Endothelial cell of umbilical vein (primary cell): ENCODE measurements at regions not wholly inside any gene's neighbourhood (a gene's known extent, or its start where the extent isn't known, plus 50 kb on each side); places are given as distances from the start of the nearest gene placed in this dataset.

Source experiments
- BruUV-seq: library from RNA; stranded (reverse); fragments of 400-500 nt; replicated peaks from 2 replicates; lab custom pipeline; 2021; lab: Mats Ljungman, UMichigan
- CTCF ChIA-PET: fragments of 300-600, 350-600 bp; sonication (Branson Sonifier 250); formaldehyde crosslinking; loops from one replicate; lab custom pipeline; 2021; ENCODE audit warnings: antibody characterized with exemption, inconsistent platforms; lab: Charles Lee
- POLR2A ChIA-PET: fragments of 300-600, 350-600 bp; sonication (Branson Sonifier 250); formaldehyde crosslinking; loops from one replicate; lab custom pipeline; 2021; ENCODE audit warnings: antibody characterized with exemption, inconsistent platforms; lab: Charles Lee
- DNase-seq: peaks from one replicate; pipeline ENCODE4 v3.0.0-alpha.2; 2011; ENCODE audit warnings: low read depth, low spot score
- FAIRE-seq: peaks from 2 replicates; lab custom pipeline; 2011; peaks lifted over from hg19 to GRCh38; lab: Jason Lieb, UNC
- H2AFZ ChIP-seq: 2 replicates; pipeline ENCODE4 v1.6.0; 2012; ENCODE audit warnings: low read depth, low read length, control low read depth, inconsistent platforms
- H3K27ac ChIP-seq: 2 replicates; pipeline ENCODE4 v1.5.1; 2011; ENCODE audit warnings: low read depth, mild to moderate bottlenecking, control low read depth, low read length, moderate library complexity; ENCODE audit not compliant: insufficient read depth
- H3K27me3 ChIP-seq, 2 experiments: 2 replicates each; pipeline versions ENCODE4 v1.6.0 to v1.6.1; 2011; ENCODE audit warnings: low read length in 2 of 2, mixed read lengths in 1 of 2; ENCODE audit not compliant: control insufficient read depth in 2 of 2, insufficient read depth in 2 of 2
- H3K36me3 ChIP-seq, 2 experiments: 2 replicates in 1 of 2; 3 replicates in 1 of 2; pipeline ENCODE4 v1.5.1; 2011; ENCODE audit warnings: low read length in 2 of 2, mild to moderate bottlenecking in 1 of 2, moderate library complexity in 1 of 2; ENCODE audit not compliant: control insufficient read depth in 2 of 2, insufficient read depth in 2 of 2; ENCODE audit errors: extremely low read depth in 1 of 2
- H3K4me1 ChIP-seq: 3 replicates; pipeline ENCODE4 v1.5.1; 2011; ENCODE audit warnings: mild to moderate bottlenecking, low read length; ENCODE audit not compliant: control insufficient read depth, insufficient read depth; ENCODE audit errors: extremely low read depth
- H3K4me2 ChIP-seq: 2 replicates; pipeline ENCODE4 v1.6.1; 2011; ENCODE audit warnings: low read length, control low read depth, mixed read lengths; ENCODE audit not compliant: insufficient read depth
- H3K4me3 ChIP-seq, 3 experiments: fragments of 200-600 bp in 1 of 3; sonication (generic), shearing (Covaris generic) in 1 of 3; replicated peaks in 1 of 3; 2 replicates each; pipeline ENCODE4 v1.5.1; 2011 to 2016; ENCODE audit warnings: control low read depth in 3 of 3, low read length in 3 of 3, mild to moderate bottlenecking in 2 of 3, inconsistent platforms in 1 of 3, low read depth in 1 of 3, moderate library complexity in 1 of 3; ENCODE audit not compliant: insufficient read depth in 1 of 3
- H3K79me2 ChIP-seq: 2 replicates; pipeline ENCODE4 v1.6.0; 2012; ENCODE audit warnings: low read length, inconsistent platforms; ENCODE audit not compliant: control insufficient read depth, insufficient read depth
- H3K9ac ChIP-seq: replicated peaks from 2 replicates; pipeline ENCODE3; 2011; ENCODE audit warnings: low read length, control low read depth; ENCODE audit not compliant: insufficient read depth; ENCODE audit errors: extremely low read depth
- H3K9me1 ChIP-seq: replicated peaks from 3 replicates; pipeline ENCODE4 v1.6.0; 2011; ENCODE audit warnings: mild to moderate bottlenecking, low read length; ENCODE audit not compliant: control insufficient read depth, insufficient read depth; ENCODE audit errors: extremely low read depth
- H3K9me3 ChIP-seq: replicated peaks from 2 replicates; pipeline ENCODE4 v1.5.1; 2012; ENCODE audit warnings: low read length, inconsistent platforms; ENCODE audit not compliant: control insufficient read depth, insufficient read depth
- H4K20me1 ChIP-seq: replicated peaks from 2 replicates; pipeline ENCODE3; 2011; ENCODE audit warnings: mild to moderate bottlenecking, low read length; ENCODE audit not compliant: control insufficient read depth, insufficient read depth; ENCODE audit errors: extremely low read depth
- EZH2 ChIP-seq: IDR thresholded peaks from 2 replicates; pipeline ENCODE4 v1.6.1; 2012; ENCODE audit warnings: borderline replicate concordance, low read depth, mild to moderate bottlenecking, moderate library complexity, low read length, inconsistent platforms; ENCODE audit not compliant: severe bottlenecking
- FOS ChIP-seq: IDR thresholded peaks from 2 replicates; pipeline ENCODE4 v1.6.1; 2011; ENCODE audit warnings: mild to moderate bottlenecking, low read length, moderate library complexity, borderline replicate concordance; ENCODE audit not compliant: insufficient read depth
- GATA2 ChIP-seq: IDR thresholded peaks from 2 replicates; pipeline ENCODE4 v1.7.0; 2011; ENCODE audit warnings: low read depth, mild to moderate bottlenecking, moderate library complexity, mixed read lengths, low read length; ENCODE audit not compliant: insufficient read length, insufficient read depth
- JUN ChIP-seq: IDR thresholded peaks from 2 replicates; pipeline ENCODE4 v1.6.1; 2011; ENCODE audit warnings: borderline replicate concordance, low read depth; ENCODE audit not compliant: insufficient read length, insufficient read depth
- POLR2AphosphoS5 ChIP-seq: IDR thresholded peaks from 2 replicates; pipeline ENCODE4 v1.6.1; 2012; ENCODE audit warnings: low read depth, mild to moderate bottlenecking, control low read depth, low read length, moderate library complexity; ENCODE audit not compliant: insufficient read depth
- dilution Hi-C: fragments of 300-500 bp; cut with MboI; formaldehyde crosslinking; loops from one replicate; pipeline ENCODE4 v1.15.0; 2019; ENCODE audit warnings: low sequenced_read_pairs; ENCODE audit not compliant: extremely low pct_ligation_motif_present
- intact Hi-C: fragments of 100-400 bp; cut with micrococcal nuclease; formaldehyde crosslinking; loops from one replicate; pipeline ENCODE4 v1.10.0; 2022
- TF ChIP-seq, protein P1 (sequence below): IDR thresholded peaks from 2 replicates; pipeline ENCODE4 v1.6.1; 2011; ENCODE audit not compliant: insufficient read depth, insufficient read length
- TF ChIP-seq, protein P2 (sequence below), 2 donors: IDR thresholded peaks; 1 replicate in 1 of 2; 2 replicates in 1 of 2; pipeline ENCODE4 v1.5.1; 2011; ENCODE audit warnings: low read length in 2 of 2, mild to moderate bottlenecking in 2 of 2, moderate library complexity in 2 of 2, control low read depth in 1 of 2, inconsistent platforms in 1 of 2, low read depth in 1 of 2; ENCODE audit not compliant: insufficient read depth in 1 of 2; ENCODE audit errors: extremely low read depth in 1 of 2

DNA sequence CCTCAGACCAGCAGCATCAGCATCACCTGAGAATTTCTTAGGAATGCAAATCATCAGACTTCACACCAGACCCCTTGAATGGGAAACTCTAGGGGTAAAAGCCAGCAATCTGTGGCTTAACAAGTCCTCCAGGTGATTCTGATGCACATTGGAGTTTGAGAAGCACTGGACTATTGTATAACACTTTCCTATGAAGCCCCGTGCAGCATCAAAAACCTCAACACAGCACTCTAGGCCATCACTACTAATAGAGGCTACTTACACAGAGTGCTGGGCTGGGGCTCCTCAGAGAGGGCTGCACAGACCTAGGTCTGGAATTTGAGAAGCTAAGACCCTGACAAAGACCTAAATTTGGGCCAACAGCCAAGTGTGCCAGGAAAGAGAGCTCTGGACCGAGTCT lies 95.7 kb upstream of the ARAP3 start:
- H3K9ac ChIP-seq, result no peak overlapping the region
- H3K4me2 ChIP-seq, result no peak overlapping the region
- no peak for TF ChIP-seq POLR2AphosphoS5
- TF ChIP-seq, protein P1, sequence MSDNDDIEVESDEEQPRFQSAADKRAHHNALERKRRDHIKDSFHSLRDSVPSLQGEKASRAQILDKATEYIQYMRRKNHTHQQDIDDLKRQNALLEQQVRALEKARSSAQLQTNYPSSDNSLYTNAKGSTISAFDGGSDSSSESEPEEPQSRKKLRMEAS, result no peak
- TF ChIP-seq GATA2, result no peak
- TF ChIP-seq EZH2, result no peak
- TF ChIP-seq, protein P2, sequence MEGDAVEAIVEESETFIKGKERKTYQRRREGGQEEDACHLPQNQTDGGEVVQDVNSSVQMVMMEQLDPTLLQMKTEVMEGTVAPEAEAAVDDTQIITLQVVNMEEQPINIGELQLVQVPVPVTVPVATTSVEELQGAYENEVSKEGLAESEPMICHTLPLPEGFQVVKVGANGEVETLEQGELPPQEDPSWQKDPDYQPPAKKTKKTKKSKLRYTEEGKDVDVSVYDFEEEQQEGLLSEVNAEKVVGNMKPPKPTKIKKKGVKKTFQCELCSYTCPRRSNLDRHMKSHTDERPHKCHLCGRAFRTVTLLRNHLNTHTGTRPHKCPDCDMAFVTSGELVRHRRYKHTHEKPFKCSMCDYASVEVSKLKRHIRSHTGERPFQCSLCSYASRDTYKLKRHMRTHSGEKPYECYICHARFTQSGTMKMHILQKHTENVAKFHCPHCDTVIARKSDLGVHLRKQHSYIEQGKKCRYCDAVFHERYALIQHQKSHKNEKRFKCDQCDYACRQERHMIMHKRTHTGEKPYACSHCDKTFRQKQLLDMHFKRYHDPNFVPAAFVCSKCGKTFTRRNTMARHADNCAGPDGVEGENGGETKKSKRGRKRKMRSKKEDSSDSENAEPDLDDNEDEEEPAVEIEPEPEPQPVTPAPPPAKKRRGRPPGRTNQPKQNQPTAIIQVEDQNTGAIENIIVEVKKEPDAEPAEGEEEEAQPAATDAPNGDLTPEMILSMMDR (IDR thresholded peaks at IDR 0.05; ENCODE audit: extremely low read depth in 1 of 2, insufficient read depth in 1 of 2, low read depth in 1 of 2, low read length in 2 of 2), result no peak
- TF ChIP-seq FOS, result no peak
- TF ChIP-seq JUN, result no peak
- H3K27ac ChIP-seq, result no peak overlapping the region
- H3K4me1 ChIP-seq, result no peaks in the 10 kb centered on the region
- no peaks in the 10 kb centered on the region for H4K20me1 ChIP-seq
- no peaks in the 10 kb centered on the region for H3K9me1 ChIP-seq
- CTCF ChIA-PET, result interaction anchor here (1.7 kb wide), 1 partner anchor 20 kb away, joined by 4 read pairs; no protein-coding TSS in a partner anchor
- H3K36me3 ChIP-seq, result no peaks in the 10 kb centered on the region
- DNase-seq, result no peak
- no peaks in the 10 kb centered on the region for H3K9me3 ChIP-seq
- no peaks in the 10 kb centered on the region for H3K79me2 ChIP-seq
- FAIRE-seq, result no peak
- H3K4me3 ChIP-seq, result no peak overlapping the region
- no TSS peak for BruUV-seq
- intact Hi-C loops, result no loop called here
- peaks cover 2 to 3% of the 10 kb centered on the region in 2 experiments for H3K27me3 ChIP-seq
- dilution Hi-C loops, result no loop called here
- H2AFZ ChIP-seq, result no peak overlapping the region
- POLR2A ChIA-PET, result no interaction called here
